ENCODE measurements at regions not wholly inside any gene's neighbourhood (a gene's known extent, or its start where the extent isn't known, plus 50 kb on each side); places are given as distances from the start of the nearest gene placed in this dataset.

DNA sequence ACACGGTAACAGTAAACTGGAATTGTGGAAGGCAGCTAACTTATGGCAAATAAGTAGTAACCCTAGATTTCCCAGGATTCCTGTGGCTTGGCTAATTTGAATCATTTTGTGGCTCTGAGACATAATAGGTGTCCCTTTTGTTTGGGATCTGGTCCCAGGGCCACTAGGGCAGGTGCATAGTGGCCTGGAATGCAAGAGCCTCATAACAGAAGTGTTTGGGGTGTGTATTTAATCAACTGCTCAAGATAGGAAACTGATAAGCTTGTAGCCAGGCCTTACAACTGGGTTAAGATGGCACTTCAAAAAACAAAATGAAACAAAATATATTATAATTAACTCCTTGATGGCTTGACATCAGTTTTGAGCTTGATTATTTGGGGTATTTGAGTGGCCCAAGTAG, 541.8 kb downstream of the ETV1 start:
- Histone ChIP-seq H3K27me3 (ENCODE audit: control insufficient read depth, insufficient read depth, low read length) (no peaks in the 10 kb centered on the region), H3K36me3 (ENCODE audit: control insufficient read depth, insufficient read depth, low read length) (no peaks in the 10 kb centered on the region), H3K4me3 (ENCODE audit: low read depth, low read length) (no peak overlapping the region)
- TF ChIP-seq, protein P1, sequence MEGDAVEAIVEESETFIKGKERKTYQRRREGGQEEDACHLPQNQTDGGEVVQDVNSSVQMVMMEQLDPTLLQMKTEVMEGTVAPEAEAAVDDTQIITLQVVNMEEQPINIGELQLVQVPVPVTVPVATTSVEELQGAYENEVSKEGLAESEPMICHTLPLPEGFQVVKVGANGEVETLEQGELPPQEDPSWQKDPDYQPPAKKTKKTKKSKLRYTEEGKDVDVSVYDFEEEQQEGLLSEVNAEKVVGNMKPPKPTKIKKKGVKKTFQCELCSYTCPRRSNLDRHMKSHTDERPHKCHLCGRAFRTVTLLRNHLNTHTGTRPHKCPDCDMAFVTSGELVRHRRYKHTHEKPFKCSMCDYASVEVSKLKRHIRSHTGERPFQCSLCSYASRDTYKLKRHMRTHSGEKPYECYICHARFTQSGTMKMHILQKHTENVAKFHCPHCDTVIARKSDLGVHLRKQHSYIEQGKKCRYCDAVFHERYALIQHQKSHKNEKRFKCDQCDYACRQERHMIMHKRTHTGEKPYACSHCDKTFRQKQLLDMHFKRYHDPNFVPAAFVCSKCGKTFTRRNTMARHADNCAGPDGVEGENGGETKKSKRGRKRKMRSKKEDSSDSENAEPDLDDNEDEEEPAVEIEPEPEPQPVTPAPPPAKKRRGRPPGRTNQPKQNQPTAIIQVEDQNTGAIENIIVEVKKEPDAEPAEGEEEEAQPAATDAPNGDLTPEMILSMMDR (IDR thresholded peaks at IDR 0.05; ENCODE audit: insufficient read depth, low read depth, low read length): no peak
- ChIA-PET CTCF (no interaction called here), POLR2A (no interaction called here)
- no peak for DNase-seq (ENCODE audit: low read depth)

DNA sequence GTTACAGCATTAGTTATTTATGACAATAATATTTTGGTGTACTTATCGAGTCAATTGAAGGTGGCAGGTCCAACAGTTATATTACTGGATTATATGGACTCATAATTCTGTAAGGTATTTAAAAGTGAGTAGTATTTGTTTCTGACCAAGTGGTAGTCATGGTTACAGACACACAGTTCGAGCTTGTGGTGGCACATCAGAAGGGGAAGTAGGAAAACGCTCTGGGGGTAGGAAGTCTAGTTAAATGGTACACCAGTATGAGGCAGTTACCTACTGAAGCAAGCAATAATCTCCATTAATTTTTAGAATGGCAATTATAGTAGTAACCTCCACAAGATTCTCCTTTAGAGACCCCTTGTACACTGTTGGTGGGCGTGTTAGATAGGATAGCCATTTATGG, 541.2 kb downstream of the ETV1 start:
- DNase-seq (ENCODE audit: low read depth): no peak
- Histone ChIP-seq H3K27me3 (ENCODE audit: control insufficient read depth, insufficient read depth, low read length) (no peaks in the 10 kb centered on the region), H3K4me3 (ENCODE audit: low read depth, low read length) (no peak overlapping the region), H3K36me3 (ENCODE audit: control insufficient read depth, insufficient read depth, low read length) (no peaks in the 10 kb centered on the region)
- ChIA-PET CTCF (no interaction called here), POLR2A (no interaction called here)
- TF ChIP-seq, protein P1 (IDR thresholded peaks at IDR 0.05; ENCODE audit: insufficient read depth, low read depth, low read length): no peak

DNA sequence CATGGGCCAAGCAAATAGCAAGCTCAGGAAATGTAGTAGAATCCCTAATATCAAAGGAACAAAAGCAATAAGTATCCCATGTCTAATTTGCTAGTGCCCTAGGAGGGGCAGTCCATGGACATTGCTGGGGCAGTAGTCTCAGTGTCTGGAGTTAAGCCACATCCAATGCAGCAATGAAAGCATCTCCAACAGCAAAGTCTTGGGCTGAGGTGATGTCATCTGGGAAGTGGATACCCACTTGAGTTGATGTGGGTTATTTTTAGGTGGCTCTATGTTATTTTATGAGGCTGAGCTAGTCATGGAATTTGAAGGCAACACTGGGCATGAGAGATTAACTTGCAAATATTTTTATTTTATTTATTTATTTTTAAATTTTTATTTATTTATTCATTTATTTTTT, 540.0 kb downstream of the ETV1 start:
- ChIA-PET CTCF (no interaction called here), POLR2A (no interaction called here)
- Histone ChIP-seq H3K36me3 (ENCODE audit: control insufficient read depth, insufficient read depth, low read length) (no peaks in the 10 kb centered on the region), H3K4me3 (ENCODE audit: low read depth, low read length) (no peak overlapping the region), H3K27me3 (ENCODE audit: control insufficient read depth, insufficient read depth, low read length) (no peaks in the 10 kb centered on the region)
- no peak for DNase-seq (ENCODE audit: low read depth)
- TF ChIP-seq, protein P1 (IDR thresholded peaks at IDR 0.05; ENCODE audit: insufficient read depth, low read depth, low read length): no peak

DNA sequence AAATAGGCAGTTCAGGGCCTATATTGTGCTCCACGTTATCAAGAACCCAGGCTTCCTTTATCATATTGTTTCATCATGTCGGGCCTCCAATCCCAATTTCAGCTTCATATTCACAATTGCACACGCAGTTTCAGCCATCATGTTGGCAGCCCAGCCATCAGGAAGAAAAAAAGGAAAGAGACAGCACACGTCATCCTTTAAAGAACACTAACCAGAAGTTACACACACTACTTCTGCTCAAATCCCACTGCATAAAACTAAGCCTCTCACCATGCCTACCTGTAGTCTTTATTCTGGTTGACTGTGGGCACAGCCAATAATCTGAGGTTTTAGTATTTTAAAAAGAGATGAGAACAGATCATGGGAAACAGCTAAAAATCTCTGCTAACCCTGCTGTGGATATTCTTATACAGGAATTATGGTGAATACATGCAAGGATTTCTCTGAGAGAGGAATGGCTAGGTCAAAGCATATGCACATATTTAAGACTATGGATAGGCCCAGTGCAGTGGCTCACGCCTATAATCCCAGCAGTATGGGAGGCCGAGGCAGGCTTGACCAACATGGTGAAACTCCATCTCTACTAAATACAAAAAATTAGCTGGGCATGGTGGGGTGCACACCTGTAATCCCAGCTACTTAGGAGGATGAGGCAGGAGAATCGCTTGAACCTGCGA, 534.4 kb downstream of the ETV1 start:
- no peak overlapping the region for H3K4me3 ChIP-seq (ENCODE audit: low read depth, low read length)
- DNase-seq (ENCODE audit: low read depth): no peak
- TF ChIP-seq, protein P1 (IDR thresholded peaks at IDR 0.05; ENCODE audit: insufficient read depth, low read depth, low read length): no peak
- ChIA-PET CTCF (no interaction called here), POLR2A (no interaction called here)
- H3K27me3 ChIP-seq (ENCODE audit: control insufficient read depth, insufficient read depth, low read length): no peaks in the 10 kb centered on the region
- no peaks in the 10 kb centered on the region for H3K36me3 ChIP-seq (ENCODE audit: control insufficient read depth, insufficient read depth, low read length)

DNA sequence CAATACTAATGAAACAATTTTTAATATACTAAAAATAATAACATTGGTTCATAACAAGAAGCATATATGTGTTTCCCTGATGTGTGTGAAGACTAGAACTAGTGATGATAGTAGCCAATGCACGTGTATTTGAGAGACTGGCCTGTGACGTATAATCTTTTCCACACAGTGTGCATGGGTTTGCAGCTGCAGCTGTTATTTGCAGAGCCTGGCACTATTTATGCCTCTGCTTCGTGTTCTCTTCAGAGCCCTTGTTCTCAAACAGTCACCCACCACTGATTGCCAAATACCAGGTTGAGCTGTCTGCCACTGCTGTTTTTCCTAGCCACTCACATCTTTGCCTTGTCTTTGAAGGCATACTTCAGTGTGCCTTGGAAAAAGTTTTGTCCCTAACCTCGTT, 531.7 kb downstream of the ETV1 start:
- TF ChIP-seq, protein P1 (IDR thresholded peaks at IDR 0.05; ENCODE audit: insufficient read depth, low read depth, low read length): no peak
- no peak overlapping the region for H3K4me3 ChIP-seq (ENCODE audit: low read depth, low read length)
- no peaks in the 10 kb centered on the region for H3K36me3 ChIP-seq (ENCODE audit: control insufficient read depth, insufficient read depth, low read length)
- ChIA-PET POLR2A (no interaction called here), CTCF (no interaction called here)
- no peaks in the 10 kb centered on the region for H3K27me3 ChIP-seq (ENCODE audit: control insufficient read depth, insufficient read depth, low read length)
- no peak for DNase-seq (ENCODE audit: low read depth)

All from BJ (cell line).